Right renal pelvis (tissue), 4 donors: ENCODE measurements at regions not wholly inside any gene's neighbourhood (a gene's known extent, or its start where the extent isn't known, plus 50 kb on each side); places are given as distances from the start of the nearest gene placed in this dataset.

Experiments
- DNase-seq, 4 donors: peaks; one replicate each; pipeline ENCODE4 v3.0.0-alpha.2; 2013; ENCODE audit warnings: low read depth in 4 of 4, low spot score in 3 of 4, missing footprints in 1 of 4

DNA sequence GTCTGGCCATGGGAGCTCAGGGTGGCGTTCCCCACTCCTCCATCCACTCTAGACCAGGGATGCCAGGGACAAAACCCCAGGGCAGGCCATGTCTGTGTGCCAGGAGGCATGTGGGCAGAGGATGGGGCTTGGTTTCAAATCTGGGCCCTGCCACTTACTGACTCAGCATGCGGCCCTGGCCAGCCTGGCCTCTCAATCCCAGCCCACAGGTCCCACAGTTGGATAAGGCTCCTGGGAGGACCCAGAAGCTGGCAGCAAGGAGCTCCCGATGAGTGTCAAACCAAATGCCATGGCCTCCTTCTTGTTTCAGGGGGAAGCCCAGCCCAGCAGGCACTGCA lies 1290.4 kb downstream of the BRD1 start:
- DNase-seq = no peak

DNA sequence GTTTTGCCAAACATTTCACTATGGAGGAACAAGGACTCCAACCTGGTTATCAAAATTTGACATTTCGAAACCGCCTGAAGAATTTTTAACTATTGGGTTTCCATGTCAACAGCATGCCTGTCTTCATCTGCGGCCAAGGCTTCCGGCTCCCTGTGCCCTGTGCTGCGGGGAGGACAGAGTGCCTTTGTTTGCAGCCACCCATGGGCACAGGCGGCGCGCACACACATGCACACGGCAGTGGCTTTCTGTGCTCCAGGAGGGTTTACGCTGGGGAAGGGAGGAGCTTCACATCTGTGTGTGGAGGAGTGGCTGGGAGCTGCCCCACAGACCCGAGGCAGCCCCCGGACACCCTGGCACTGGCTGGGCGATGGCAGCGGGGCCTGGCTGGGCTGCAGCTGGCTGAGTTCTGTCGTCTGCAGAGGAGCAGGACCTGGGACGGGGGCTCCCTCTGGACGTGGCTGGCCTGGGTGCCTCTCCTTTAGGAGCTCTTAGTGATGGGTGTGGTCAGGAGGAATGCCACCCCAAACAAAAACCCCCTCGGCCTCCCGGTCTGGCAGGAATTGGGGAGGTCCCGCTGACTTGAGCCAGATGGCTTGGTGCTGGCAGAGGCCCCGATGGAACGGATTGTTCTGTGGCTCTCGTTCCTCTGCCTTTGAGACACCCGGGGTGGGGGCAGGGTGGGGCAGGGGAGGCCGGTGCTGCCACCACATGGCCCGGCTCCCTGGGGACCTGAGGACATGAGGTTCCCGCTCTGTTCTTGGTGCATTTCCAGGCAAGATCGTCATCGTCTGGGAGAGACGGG lies 1290.9 kb downstream of the BRD1 start:
- peak in 1 of 4 donors; percentile 28 for DNase-seq

GRCh38 chr22:48535868-48536540 lies 1291.7 kb downstream of the BRD1 start:
- DNase-seq = no peak

DNA sequence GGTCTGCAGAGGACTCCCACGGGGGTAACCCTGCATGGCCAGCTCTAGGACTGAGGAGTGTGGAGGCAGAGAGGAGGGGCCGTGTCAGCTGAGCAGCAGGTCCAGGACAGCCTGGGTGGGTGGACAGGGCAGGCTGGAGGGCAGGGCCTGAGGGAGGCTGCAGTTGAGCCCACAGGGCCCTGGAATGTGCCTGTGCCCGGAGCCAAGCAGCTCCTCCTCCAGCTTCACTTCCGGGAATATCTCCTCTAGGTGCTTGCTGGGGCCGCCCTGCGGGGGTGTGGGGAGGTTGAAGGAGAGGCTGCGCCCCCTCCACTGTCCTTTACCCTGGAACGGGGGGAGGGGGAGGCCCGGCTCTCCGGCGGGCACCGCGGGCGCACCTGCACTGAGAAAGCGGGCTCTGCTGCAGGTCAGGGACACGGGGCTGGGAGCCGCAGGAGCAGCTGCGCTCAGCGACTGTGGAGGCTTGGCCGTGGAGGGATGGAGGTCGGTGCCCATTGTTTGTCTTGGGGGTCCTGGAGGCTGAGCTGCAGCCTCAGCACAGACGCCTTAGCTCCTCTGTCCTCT lies 1293.2 kb downstream of the BRD1 start:
- no peak for DNase-seq

DNA sequence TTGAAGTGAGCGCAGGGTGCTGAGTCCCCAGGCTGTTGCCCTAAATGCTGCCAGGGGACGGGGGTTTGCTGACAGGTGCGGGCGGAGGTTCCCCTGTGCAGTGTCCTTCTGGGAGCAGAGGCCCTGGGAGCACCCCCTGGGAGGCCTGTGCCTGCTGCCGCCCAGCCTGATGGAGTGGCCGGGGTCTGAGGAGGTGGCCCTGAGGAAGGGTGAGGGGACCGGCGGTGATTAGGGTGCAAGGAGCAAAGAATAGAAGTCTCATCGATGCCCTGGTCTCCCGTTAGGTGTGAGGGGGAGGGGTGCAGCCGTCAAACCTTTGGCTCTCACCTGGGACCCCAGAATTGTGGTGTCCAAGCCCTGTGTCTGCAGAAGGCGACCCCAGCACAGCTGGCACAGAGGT lies 1294.7 kb downstream of the BRD1 start:
- no peak for DNase-seq

DNA sequence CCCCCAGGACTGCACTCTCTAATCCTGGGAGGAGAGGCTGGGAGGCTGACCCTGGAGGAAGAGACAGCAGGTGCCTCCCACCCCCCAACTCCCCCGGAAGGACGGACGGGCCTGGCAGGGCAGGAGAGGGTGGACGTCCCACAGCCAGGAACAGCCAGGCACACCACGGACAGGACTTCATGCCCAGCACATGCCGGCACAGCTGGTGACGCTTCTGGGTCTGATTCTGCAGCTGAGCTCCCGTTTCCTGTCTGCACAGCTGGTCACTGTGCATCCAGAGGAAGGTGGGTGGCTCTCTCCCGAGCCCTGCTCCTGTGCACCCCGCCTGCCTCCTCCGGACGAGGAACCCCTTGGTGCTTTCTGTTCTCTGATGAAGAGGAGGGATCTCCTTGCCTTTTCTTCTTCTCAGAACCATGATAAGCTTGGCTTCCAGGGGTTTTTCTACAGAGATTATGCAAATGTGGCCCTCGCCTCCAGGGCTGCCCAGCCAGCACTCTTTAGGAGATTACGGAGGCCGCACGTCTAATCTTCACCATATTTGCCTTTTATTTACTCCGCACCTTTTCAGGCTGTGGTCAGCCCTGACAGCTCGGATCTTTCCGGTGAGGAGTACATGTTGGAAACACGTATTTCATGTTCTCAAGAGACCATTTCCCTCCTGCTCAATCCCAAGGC lies 1295.8 kb downstream of the BRD1 start:
- DNase-seq = no peak

GRCh38 chr22:48531108-48531507 lies 1296.6 kb downstream of the BRD1 start:
- DNase-seq = no peak

DNA sequence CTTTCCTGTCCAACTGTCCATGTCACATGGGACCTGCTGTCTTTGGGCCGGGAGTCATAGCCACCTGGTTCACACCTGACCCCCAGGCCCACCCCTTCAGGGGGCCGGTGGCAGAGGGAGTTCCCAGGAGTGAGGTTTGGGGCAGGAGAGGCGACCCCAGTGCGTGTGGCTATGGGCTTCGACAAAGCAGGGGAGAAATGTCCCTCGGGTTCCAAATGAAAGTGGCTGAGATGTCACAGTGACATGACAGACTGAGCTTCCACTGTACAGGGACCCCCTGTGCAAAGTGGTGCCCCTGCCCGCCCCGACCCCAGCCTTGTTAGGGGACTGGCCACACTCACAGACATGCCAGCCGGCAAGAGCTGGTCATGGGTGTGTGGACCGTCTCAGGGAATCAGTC lies 1297.0 kb downstream of the BRD1 start:
- DNase-seq = no peak

- no peak for DNase-seq
These were observed 1299.3 kb downstream of the BRD1 start for GRCh38 chr22:48528221-48528915.

DNA sequence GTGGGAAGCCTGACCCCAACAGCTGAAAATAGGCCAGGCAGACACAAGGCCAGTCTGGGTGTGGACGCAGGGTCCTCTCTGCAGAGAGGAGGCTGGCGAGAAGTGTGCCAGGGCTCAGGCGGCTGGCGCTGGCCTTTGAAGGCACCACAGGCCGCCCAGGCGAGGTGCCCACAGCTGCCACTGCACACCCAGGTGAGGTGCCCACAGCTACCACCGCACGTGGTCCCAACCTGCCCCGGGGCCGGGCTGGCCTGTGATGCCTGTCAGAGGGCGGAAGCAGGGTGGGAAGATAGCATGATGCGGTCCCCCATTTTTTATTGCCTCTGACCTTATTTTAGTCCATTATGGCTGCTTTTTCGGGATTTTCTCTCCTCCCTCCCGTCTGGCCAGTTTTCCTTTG lies 1303.9 kb downstream of the BRD1 start:
- no peak for DNase-seq

GRCh38 chr22:48523091-48523490 lies 1304.6 kb downstream of the BRD1 start:
- no peak for DNase-seq

DNA sequence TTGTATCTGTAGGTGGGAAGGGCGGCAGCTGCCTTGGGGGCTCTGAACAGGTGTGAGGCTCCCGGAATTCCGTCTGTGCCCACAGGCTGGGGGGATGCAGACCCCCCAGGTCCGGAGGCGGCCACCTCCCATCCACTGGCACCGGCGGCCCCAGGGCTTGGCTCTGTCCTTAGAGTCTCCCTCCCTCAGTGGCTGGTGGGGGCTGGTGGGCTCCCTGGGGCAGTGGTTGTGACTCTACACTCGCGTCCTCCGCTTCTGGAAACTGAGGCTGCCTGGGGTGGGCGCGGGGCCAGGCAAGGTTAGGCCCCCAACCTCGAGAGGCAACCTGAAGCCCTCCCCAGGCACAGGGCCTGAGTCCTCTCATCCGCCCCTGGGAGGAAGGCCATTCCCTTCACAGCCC lies 1305.4 kb downstream of the BRD1 start:
- no peak for DNase-seq

DNA sequence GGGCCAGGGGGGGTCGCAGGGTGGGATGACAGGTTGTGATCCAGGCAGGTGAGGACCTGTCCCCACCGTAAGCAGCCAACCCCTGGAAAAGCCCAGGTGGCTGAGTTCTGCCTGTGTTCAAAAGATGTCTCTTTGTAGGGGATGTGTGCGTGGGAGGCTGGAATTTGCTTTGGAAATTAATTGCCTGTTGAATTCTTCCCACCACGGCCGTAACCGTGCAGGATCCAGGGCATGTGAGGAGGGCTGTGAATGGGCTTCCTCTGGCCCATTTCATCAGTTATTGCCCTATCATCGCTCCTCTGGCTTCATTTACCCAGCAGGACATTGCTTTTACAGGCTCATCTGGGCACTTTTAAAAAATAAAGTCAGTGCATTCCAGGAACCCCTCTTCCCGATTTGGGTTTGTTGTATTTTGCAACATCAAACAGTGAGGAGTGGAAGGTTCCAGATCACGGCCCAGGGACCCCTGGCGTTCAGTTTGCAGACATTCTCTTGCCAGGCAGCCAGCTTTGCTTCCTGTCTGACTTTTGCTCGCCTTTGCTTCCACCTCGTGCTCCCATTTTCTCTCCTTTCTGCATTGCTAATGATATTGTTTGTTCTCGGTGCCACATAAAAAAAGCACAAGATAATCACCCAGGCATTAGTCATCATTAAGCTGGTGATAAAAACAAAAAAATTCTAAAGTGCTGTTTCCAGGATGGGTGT lies 1306.6 kb downstream of the BRD1 start:
- DNase-seq = peak in 1 of 4 donors; percentile 54

DNA sequence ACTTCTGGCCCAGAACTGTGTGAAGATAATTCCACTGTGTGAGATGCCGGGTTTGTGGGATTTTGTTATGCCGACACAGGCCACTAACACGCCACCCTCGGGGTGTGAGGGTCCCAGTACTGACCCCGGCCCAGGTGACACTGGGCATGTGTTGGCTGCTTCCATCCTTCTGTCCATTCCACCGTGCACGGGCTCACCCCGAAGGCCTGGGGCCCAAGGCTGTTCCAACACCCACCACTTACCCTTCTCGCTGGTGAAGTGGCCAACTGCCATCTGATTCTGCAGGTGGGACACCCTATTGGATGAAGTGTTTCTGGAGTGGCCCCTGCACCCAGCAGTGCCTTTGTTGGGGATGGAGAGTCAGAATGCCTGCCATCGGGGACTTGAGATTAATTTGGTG lies 1307.5 kb downstream of the BRD1 start:
- DNase-seq = no peak

- no peak for DNase-seq
These were observed 1310.3 kb downstream of the BRD1 start for GRCh38 chr22:48517039-48518030.

GRCh38 chr22:48516571-48516970 lies 1311.1 kb downstream of the BRD1 start:
- DNase-seq = no peak

DNA sequence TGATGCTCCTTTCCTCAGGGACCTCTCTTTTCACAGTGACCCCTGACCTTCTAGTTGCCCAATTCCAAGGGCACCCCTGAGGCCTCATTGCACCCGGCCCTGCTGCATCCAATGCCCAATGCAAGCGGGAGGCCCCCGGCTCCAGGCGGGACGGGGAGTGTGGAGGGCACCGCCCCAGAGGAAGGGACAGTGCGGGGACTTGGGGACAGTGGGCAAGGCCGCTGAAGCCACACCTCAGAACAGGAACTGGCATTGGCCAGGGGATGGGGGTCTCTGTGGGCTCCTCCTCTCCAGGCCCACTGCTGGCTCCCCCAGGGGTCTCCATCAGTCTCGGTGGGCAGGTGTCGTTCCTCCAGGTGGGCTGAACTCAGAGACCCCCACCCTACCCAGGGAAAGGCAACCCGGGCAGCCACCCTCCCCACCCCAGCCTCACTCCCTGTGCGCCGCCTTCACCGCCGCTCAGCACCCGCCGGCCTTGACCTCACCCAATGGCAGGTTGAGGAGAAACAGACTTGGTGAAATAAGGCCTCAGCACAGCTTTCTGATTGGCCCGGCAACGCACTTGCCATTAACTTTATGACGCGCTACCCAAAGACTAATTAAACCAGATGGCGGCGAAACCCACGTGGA lies 1312.0 kb downstream of the BRD1 start:
- DNase-seq = no peak

GRCh38 chr22:48513929-48514328 lies 1313.7 kb downstream of the BRD1 start:
- no peak for DNase-seq

GRCh38 chr22:48513446-48513845 lies 1314.2 kb downstream of the BRD1 start:
- no peak for DNase-seq
